Esophagus muscularis mucosa (tissue), 4 donors: ENCODE measurements at regions not wholly inside any gene's neighbourhood (a gene's known extent, or its start where the extent isn't known, plus 50 kb on each side); places are given as distances from the start of the nearest gene placed in this dataset.
"Not testable (repeated sequence)": the region's sequence is repeated elsewhere in the genome, so short reads cannot be mapped to it uniquely, and the experiment has no call there.

ENCODE experiments used
- EP300 ChIP-seq: sonication (generic); formaldehyde crosslinking; IDR thresholded peaks from one replicate; pipeline ENCODE4 v1.6.1; 2017; ENCODE audit warnings: antibody characterized with exemption
- POLR2A ChIP-seq: fragments of 450-650 bp; IDR thresholded peaks from one replicate; pipeline ENCODE4 v1.6.1; 2017; ENCODE audit warnings: antibody characterized with exemption, moderate library complexity, mild to moderate bottlenecking, low read depth
- POLR2AphosphoS5 ChIP-seq, 2 donors: sonication (generic); formaldehyde crosslinking; IDR thresholded peaks; one replicate each; pipeline ENCODE4 v1.6.1; 2017; ENCODE audit warnings: antibody characterized with exemption in 2 of 2
- TF ChIP-seq, protein P1 (sequence below), 3 experiments: fragments of 200-600 bp in 2 of 3; fragments of 450-650 bp in 1 of 3; sonication (generic) in 2 of 3; IDR thresholded peaks; one replicate each; pipeline ENCODE4 v1.5.1; 2017 to 2019; ENCODE audit warnings: antibody characterized with exemption in 3 of 3, mild to moderate bottlenecking in 2 of 3, moderate library complexity in 1 of 3

DNA sequence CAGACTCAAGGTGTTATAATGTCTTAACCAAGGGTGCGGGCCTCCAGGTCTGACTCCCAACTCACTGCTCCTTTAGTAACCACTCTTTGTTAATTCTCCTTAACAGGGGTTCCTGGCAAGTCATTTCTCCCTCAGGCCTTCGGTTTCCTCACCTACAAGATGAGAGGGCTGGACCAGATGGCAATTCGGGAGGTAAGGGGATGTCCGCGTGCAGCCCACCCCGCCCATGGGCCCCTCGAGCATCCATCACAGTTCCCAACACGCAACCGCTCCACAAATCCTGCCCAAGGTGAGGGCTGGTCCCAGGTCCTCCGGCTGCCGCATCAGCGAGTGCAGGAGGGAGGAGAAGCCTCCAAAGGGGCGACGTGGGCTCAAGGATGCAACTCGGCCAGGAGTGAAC, 1667.9 kb downstream of the RPIA start:
- TF ChIP-seq POLR2A; POLR2AphosphoS5 (IDR thresholded peaks at IDR 0.05); EP300: not testable (repeated sequence)
- TF ChIP-seq, protein P1, sequence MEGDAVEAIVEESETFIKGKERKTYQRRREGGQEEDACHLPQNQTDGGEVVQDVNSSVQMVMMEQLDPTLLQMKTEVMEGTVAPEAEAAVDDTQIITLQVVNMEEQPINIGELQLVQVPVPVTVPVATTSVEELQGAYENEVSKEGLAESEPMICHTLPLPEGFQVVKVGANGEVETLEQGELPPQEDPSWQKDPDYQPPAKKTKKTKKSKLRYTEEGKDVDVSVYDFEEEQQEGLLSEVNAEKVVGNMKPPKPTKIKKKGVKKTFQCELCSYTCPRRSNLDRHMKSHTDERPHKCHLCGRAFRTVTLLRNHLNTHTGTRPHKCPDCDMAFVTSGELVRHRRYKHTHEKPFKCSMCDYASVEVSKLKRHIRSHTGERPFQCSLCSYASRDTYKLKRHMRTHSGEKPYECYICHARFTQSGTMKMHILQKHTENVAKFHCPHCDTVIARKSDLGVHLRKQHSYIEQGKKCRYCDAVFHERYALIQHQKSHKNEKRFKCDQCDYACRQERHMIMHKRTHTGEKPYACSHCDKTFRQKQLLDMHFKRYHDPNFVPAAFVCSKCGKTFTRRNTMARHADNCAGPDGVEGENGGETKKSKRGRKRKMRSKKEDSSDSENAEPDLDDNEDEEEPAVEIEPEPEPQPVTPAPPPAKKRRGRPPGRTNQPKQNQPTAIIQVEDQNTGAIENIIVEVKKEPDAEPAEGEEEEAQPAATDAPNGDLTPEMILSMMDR (IDR thresholded peaks at IDR 0.05) = not testable (repeated sequence)
